BE2C (cell line): ENCODE measurements at regions not wholly inside any gene's neighbourhood (a gene's known extent, or its start where the extent isn't known, plus 50 kb on each side); places are given as distances from the start of the nearest gene placed in this dataset.

ENCODE experiments used
- DNase-seq: peaks from one replicate; pipeline ENCODE4 v3.0.0-alpha.2; 2020
- H3K27me3 ChIP-seq: fragments of 250-450 bp; sonication (Bioruptor Pico); 2 replicates; pipeline ENCODE4 v1.5.1; 2020; ENCODE audit warnings: mild to moderate bottlenecking
- H3K36me3 ChIP-seq: fragments of 250-450 bp; sonication (Bioruptor Pico); 2 replicates; pipeline ENCODE4 v1.5.1; 2020; ENCODE audit warnings: mild to moderate bottlenecking
- H3K4me1 ChIP-seq: fragments of 250-450 bp; sonication (Bioruptor Pico); 2 replicates; pipeline ENCODE4 v1.5.1; 2020
- H3K4me3 ChIP-seq: 2 replicates; pipeline ENCODE4 v1.5.1; 2011; ENCODE audit warnings: low read depth, low read length
- H3K9me3 ChIP-seq: fragments of 250-450 bp; sonication (Bioruptor Pico); 2 replicates; pipeline ENCODE4 v1.5.1; 2020
- CTCF ChIP-seq: IDR thresholded peaks from 2 replicates; pipeline ENCODE4 v1.5.1; 2012; ENCODE audit warnings: mild to moderate bottlenecking, low read depth, low read length

GRCh38 chr20:21006611-21007010, 99.5 kb downstream of the LINC00237 start:
- H3K4me3 ChIP-seq, result no peak overlapping the region
- no peaks in the 10 kb centered on the region for H3K4me1 ChIP-seq
- TF ChIP-seq CTCF, result no peak
- peaks cover 4% of the 10 kb centered on the region; the same call in 1 of the 2 replicates for H3K27me3 ChIP-seq
- DNase-seq, result no peak
- no peaks in the 10 kb centered on the region for H3K9me3 ChIP-seq
- no peaks in the 10 kb centered on the region for H3K36me3 ChIP-seq

- DNase-seq, result no peak
- Histone ChIP-seq H3K36me3 (no peaks in the 10 kb centered on the region), H3K4me1 (no peaks in the 10 kb centered on the region), H3K4me3 (no peak overlapping the region), H3K27me3 (no peaks in the 10 kb centered on the region; the same call in 1 of the 2 replicates), H3K9me3 (no peaks in the 10 kb centered on the region)
- TF ChIP-seq CTCF, result no peak
Observed at GRCh38 chr20:21004386-21005076, 101.6 kb downstream of the LINC00237 start.

GRCh38 chr20:21003902-21004301, 102.3 kb downstream of the LINC00237 start:
- no peak for TF ChIP-seq CTCF

GRCh38 chr20:21002486-21002885, 103.7 kb downstream of the LINC00237 start:
- no peak for DNase-seq
- Histone ChIP-seq H3K27me3 (peaks cover 3% of the 10 kb centered on the region), H3K4me1 (no peaks in the 10 kb centered on the region), H3K4me3 (no peak overlapping the region), H3K36me3 (no peaks in the 10 kb centered on the region), H3K9me3 (no peaks in the 10 kb centered on the region)
- TF ChIP-seq CTCF, result no peak

More at GRCh38 chr20:21003902-21004301, 102.3 kb downstream of the LINC00237 start:
- Histone ChIP-seq H3K36me3 (no peaks in the 10 kb centered on the region), H3K9me3 (no peaks in the 10 kb centered on the region), H3K27me3 (no peaks in the 10 kb centered on the region; the same call in none of the 2 replicates), H3K4me3 (no peak overlapping the region), H3K4me1 (no peaks in the 10 kb centered on the region)
- no peak for DNase-seq

- H3K27me3 ChIP-seq, result peaks cover 42% of the 10 kb centered on the region
- no peaks in the 10 kb centered on the region for H3K36me3 ChIP-seq
- no peaks in the 10 kb centered on the region for H3K9me3 ChIP-seq
- no peak for DNase-seq
- no peaks in the 10 kb centered on the region for H3K4me1 ChIP-seq
- TF ChIP-seq CTCF, result no peak
- H3K4me3 ChIP-seq, result no peak overlapping the region
Observed at GRCh38 chr20:20993372-20993771, 112.8 kb downstream of the LINC00237 start.

GRCh38 chr20:20992686-20993360, 113.3 kb downstream of the LINC00237 start:
- no peak for DNase-seq
- H3K4me1 ChIP-seq, result no peaks in the 10 kb centered on the region
- peaks cover 42% of the 10 kb centered on the region for H3K27me3 ChIP-seq
- no peaks in the 10 kb centered on the region for H3K36me3 ChIP-seq
- no peaks in the 10 kb centered on the region for H3K9me3 ChIP-seq
- no peak overlapping the region for H3K4me3 ChIP-seq
- no peak for TF ChIP-seq CTCF
